GM19099 (cell line): ENCODE measurements at regions not wholly inside any gene's neighbourhood (a gene's known extent, or its start where the extent isn't known, plus 50 kb on each side); places are given as distances from the start of the nearest gene placed in this dataset.

ENCODE experiments used
- POLR2A ChIP-seq: IDR thresholded peaks from 3 replicates; pipeline ENCODE4 v1.6.1; 2011; ENCODE audit warnings: low read depth; ENCODE audit not compliant: insufficient read length; ENCODE audit errors: extremely low read depth

GRCh38 chr19:28521614-28522544 is 691.1 kb downstream of the UQCRFS1 start:
- no peak for TF ChIP-seq POLR2A

GRCh38 chr19:28520998-28521568 is 691.9 kb downstream of the UQCRFS1 start:
- no peak for TF ChIP-seq POLR2A

- no peak for TF ChIP-seq POLR2A
Observed at GRCh38 chr19:28519952-28520861, 692.7 kb downstream of the UQCRFS1 start.

- TF ChIP-seq POLR2A = no peak
Observed at GRCh38 chr19:28519218-28519779, 693.7 kb downstream of the UQCRFS1 start.

GRCh38 chr19:28516415-28516872 is 696.5 kb downstream of the UQCRFS1 start:
- TF ChIP-seq POLR2A = no peak

- TF ChIP-seq POLR2A = no peak
Observed at GRCh38 chr19:28514166-28514565, 698.8 kb downstream of the UQCRFS1 start.

- no peak for TF ChIP-seq POLR2A
Observed at GRCh38 chr19:28511655-28512054, 701.3 kb downstream of the UQCRFS1 start.

- no peak for TF ChIP-seq POLR2A
Observed at GRCh38 chr19:28509079-28509895, 703.7 kb downstream of the UQCRFS1 start.

GRCh38 chr19:28508666-28509065 is 704.3 kb downstream of the UQCRFS1 start:
- no peak for TF ChIP-seq POLR2A

- TF ChIP-seq POLR2A = no peak
Observed at GRCh38 chr19:28505933-28506332, 707.0 kb downstream of the UQCRFS1 start.

GRCh38 chr19:28505134-28505533 is 707.8 kb downstream of the UQCRFS1 start:
- TF ChIP-seq POLR2A = no peak

GRCh38 chr19:28504727-28505126 is 708.2 kb downstream of the UQCRFS1 start:
- TF ChIP-seq POLR2A = no peak

GRCh38 chr19:28504139-28504538 is 708.8 kb downstream of the UQCRFS1 start:
- no peak for TF ChIP-seq POLR2A

- no peak for TF ChIP-seq POLR2A
Observed at GRCh38 chr19:28502879-28503734, 709.8 kb downstream of the UQCRFS1 start.

- no peak for TF ChIP-seq POLR2A
Observed at GRCh38 chr19:28501976-28502375, 711.0 kb downstream of the UQCRFS1 start.
